GM12878 (cell line): ENCODE measurements at regions not wholly inside any gene's neighbourhood (a gene's known extent, or its start where the extent isn't known, plus 50 kb on each side); places are given as distances from the start of the nearest gene placed in this dataset.

Experiments used
- ATAC-seq: fragments of 200-7000 bp; cut with Tn5 transposase; 3 replicates; pipeline ENCODE4 v1.9.1; 2020; ENCODE audit warnings: mild to moderate bottlenecking, moderate library complexity
- BruUV-seq: library from RNA; stranded (reverse); fragments of 400-500 nt; replicated peaks from 2 replicates; lab custom pipeline; 2021; lab: Mats Ljungman, UMichigan
- CTCF ChIA-PET: fragments of 300-600 bp; sonication (Branson Sonifier 250); formaldehyde crosslinking; extraction: SDS; loops from one replicate; lab custom pipeline; 2021; ENCODE audit warnings: inconsistent platforms; lab: Yijun Ruan, JAX
- POLR2A ChIA-PET: fragments of 350-600 bp; formaldehyde crosslinking; extraction: SDS; loops from one replicate; lab custom pipeline; 2021; ENCODE audit warnings: inconsistent platforms; lab: Charles Lee
- RAD21 ChIA-PET: fragments of 300-600 bp; sonication (Branson Sonifier 250); formaldehyde crosslinking; loops from one replicate; lab custom pipeline; 2023; ENCODE audit warnings: antibody characterized with exemption; ENCODE audit not compliant: unreplicated experiment; lab: Charles Lee
- SMC1A ChIA-PET: fragments of 300-600 bp; sonication (Branson Sonifier 250); formaldehyde crosslinking; loops from one replicate; lab custom pipeline; 2023; ENCODE audit not compliant: unreplicated experiment, uncharacterized antibody; lab: Charles Lee
- DNase-seq: peaks from one replicate; pipeline ENCODE4 v3.0.0-alpha.2; 2011; ENCODE audit warnings: low read depth, low spot score
- FAIRE-seq: peaks from 3 replicates; lab custom pipeline; 2011; peaks lifted over from hg19 to GRCh38; lab: Jason Lieb, UNC
- H2AFZ ChIP-seq: 2 replicates; pipeline ENCODE4 v1.6.0; 2011; ENCODE audit warnings: low read depth, low read length, control low read depth; ENCODE audit not compliant: control insufficient read depth
- H3K27ac ChIP-seq: 2 replicates; pipeline ENCODE4 v1.5.1; 2011; ENCODE audit warnings: control low read depth; ENCODE audit not compliant: control insufficient read depth, insufficient read depth
- H3K27me3 ChIP-seq, 2 experiments: replicated peaks in 1 of 2; 2 replicates each; pipeline versions ENCODE4 v1.6.0 to v1.6.1; 2011; ENCODE audit warnings: low read length in 1 of 2; ENCODE audit not compliant: control insufficient read depth in 2 of 2, insufficient read depth in 2 of 2
- H3K36me3 ChIP-seq, 2 experiments: 2 replicates each; pipeline ENCODE4 v1.5.1; 2011; ENCODE audit warnings: low read length in 1 of 2; ENCODE audit not compliant: control insufficient read depth in 2 of 2, insufficient read depth in 2 of 2
- H3K4me1 ChIP-seq: 2 replicates; pipeline ENCODE4 v1.6.1; 2011; ENCODE audit warnings: mild to moderate bottlenecking, low read length, moderate library complexity, mixed read lengths; ENCODE audit not compliant: control insufficient read depth, insufficient read depth
- H3K4me2 ChIP-seq: 2 replicates; pipeline ENCODE4 v1.6.0; 2011; ENCODE audit warnings: control low read depth; ENCODE audit not compliant: control insufficient read depth, insufficient read depth
- H3K4me3 ChIP-seq: fragments of 200-600 bp; sonication (generic); 2 replicates; pipeline ENCODE4 v1.5.1; 2016
- H3K79me2 ChIP-seq: 2 replicates; pipeline ENCODE4 v1.6.0; 2011; ENCODE audit warnings: low read length; ENCODE audit not compliant: control insufficient read depth, insufficient read depth
- H3K9ac ChIP-seq: 2 replicates; pipeline ENCODE4 v1.8.0; 2011; ENCODE audit warnings: low read length, control low read depth, mixed read lengths; ENCODE audit not compliant: control insufficient read depth, insufficient read depth
- H3K9me3 ChIP-seq: replicated peaks from 3 replicates; pipeline ENCODE4 v1.5.1; 2011; ENCODE audit warnings: mild to moderate bottlenecking, low read length; ENCODE audit not compliant: control insufficient read depth, insufficient read depth
- H4K20me1 ChIP-seq: 2 replicates; pipeline ENCODE4 v1.6.0; 2011; ENCODE audit not compliant: control insufficient read depth, insufficient read depth
- CUX1 ChIP-seq: IDR thresholded peaks from 2 replicates; pipeline ENCODE4 v1.6.1; 2012; ENCODE audit warnings: improper control_type of control experiment, low read depth, low read length; ENCODE audit not compliant: insufficient replicate concordance
- ELK1 ChIP-seq: IDR thresholded peaks from 2 replicates; pipeline ENCODE4 v1.6.1; 2012; ENCODE audit warnings: low read depth, low read length, improper control_type of control experiment
- IKZF1 ChIP-seq: fragments of 450-650 bp; conservative IDR thresholded peaks from 2 replicates; pipeline ENCODE4 v1.6.1; 2017; ENCODE audit warnings: antibody characterized with exemption, mild to moderate bottlenecking
- IKZF2 ChIP-seq, 2 experiments: fragments of 450-650 bp; IDR thresholded peaks; 2 replicates each; pipeline ENCODE4 v1.6.1; 2017; ENCODE audit warnings: mild to moderate bottlenecking in 2 of 2, moderate library complexity in 2 of 2
- KDM1A ChIP-seq: fragments of 200-600 bp; sonication (generic); IDR thresholded peaks from 2 replicates; pipeline ENCODE4 v1.6.1; 2016; ENCODE audit warnings: borderline replicate concordance
- MLLT1 ChIP-seq: fragments of 450-650 bp; IDR thresholded peaks from 2 replicates; pipeline ENCODE4 v1.6.1; 2016; ENCODE audit warnings: mild to moderate bottlenecking
- MXI1 ChIP-seq: fragments of 150-350 bp; IDR thresholded peaks from 2 replicates; pipeline ENCODE4 v1.6.1; 2011; ENCODE audit warnings: low read depth, mild to moderate bottlenecking, inconsistent platforms, low read length, improper control_type of control experiment
- NFXL1 ChIP-seq: fragments of 450-650 bp; IDR thresholded peaks from 2 replicates; pipeline ENCODE4 v1.6.1; 2017; ENCODE audit warnings: antibody characterized with exemption, mild to moderate bottlenecking, borderline replicate concordance
- WGBS: methylation state at CpG from one replicate; pipeline ENCODE4 v1.1.6; 2016; ENCODE audit warnings: low lambda C conversion rate; ENCODE audit not compliant: insufficient replicate concordance, insufficient coverage; ENCODE audit errors: missing lambda C conversion rate; 5-methylcytosine and 5-hydroxymethylcytosine counted together
- in situ Hi-C: fragments of 300-500 bp; cut with MboI; formaldehyde crosslinking; loops from 9 replicates; pipeline ENCODE4 v1.14.3; 2018; ENCODE audit warnings: mixed read lengths
- intact Hi-C: fragments of 100-400 bp; cut with micrococcal nuclease; formaldehyde crosslinking; loops from one replicate; pipeline ENCODE4 v1.14.2; 2022; ENCODE audit not compliant: unreplicated experiment

- Histone ChIP-seq H3K27me3 (no peaks in the 10 kb centered on the region; a peak in 1 of 4 replicates), H2AFZ (no peak overlapping the region), H3K79me2 (no peaks in the 10 kb centered on the region), H3K4me2 (no peak overlapping the region), H4K20me1 (no peaks in the 10 kb centered on the region), H3K4me1 (no peaks in the 10 kb centered on the region), H3K4me3 (no peak overlapping the region), H3K27ac (no peak overlapping the region), H3K9ac (no peak overlapping the region), H3K36me3 (no peaks in the 10 kb centered on the region), H3K9me3 (no peaks in the 10 kb centered on the region)
- RAD21 ChIA-PET = no interaction called here
- BruUV-seq = no TSS peak
- CTCF ChIA-PET = no interaction called here
- in situ Hi-C loops (no loop called here), intact Hi-C loops (no loop called here)
- FAIRE-seq (no peak), DNase-seq (no peak), ATAC-seq (no peak)
- WGBS = 13% methylated on average over 5 of the region's 5 CpGs
- POLR2A ChIA-PET = no interaction called here
- TF ChIP-seq MLLT1 = no peak
- no peak for TF ChIP-seq CUX1
- TF ChIP-seq ELK1 = no peak
- TF ChIP-seq NFXL1 = no peak
- TF ChIP-seq IKZF2 (IDR thresholded peaks at IDR 0.05) = no peak
- TF ChIP-seq MXI1 = no peak
- TF ChIP-seq IKZF1 = no peak
- no peak for TF ChIP-seq KDM1A
- SMC1A ChIA-PET = no interaction called here
These were observed 152.4 kb downstream of the IRX5 start for GRCh38 chr16:55083052-55083451.
